GM12872 (cell line): ENCODE measurements at regions not wholly inside any gene's neighbourhood (a gene's known extent, or its start where the extent isn't known, plus 50 kb on each side); places are given as distances from the start of the nearest gene placed in this dataset.

Experiments
- TF ChIP-seq, protein P1 (sequence below): IDR thresholded peaks from 3 replicates; pipeline ENCODE4 v1.5.1; 2011; ENCODE audit warnings: low read depth, mild to moderate bottlenecking, low read length, moderate library complexity; ENCODE audit not compliant: insufficient read depth

DNA sequence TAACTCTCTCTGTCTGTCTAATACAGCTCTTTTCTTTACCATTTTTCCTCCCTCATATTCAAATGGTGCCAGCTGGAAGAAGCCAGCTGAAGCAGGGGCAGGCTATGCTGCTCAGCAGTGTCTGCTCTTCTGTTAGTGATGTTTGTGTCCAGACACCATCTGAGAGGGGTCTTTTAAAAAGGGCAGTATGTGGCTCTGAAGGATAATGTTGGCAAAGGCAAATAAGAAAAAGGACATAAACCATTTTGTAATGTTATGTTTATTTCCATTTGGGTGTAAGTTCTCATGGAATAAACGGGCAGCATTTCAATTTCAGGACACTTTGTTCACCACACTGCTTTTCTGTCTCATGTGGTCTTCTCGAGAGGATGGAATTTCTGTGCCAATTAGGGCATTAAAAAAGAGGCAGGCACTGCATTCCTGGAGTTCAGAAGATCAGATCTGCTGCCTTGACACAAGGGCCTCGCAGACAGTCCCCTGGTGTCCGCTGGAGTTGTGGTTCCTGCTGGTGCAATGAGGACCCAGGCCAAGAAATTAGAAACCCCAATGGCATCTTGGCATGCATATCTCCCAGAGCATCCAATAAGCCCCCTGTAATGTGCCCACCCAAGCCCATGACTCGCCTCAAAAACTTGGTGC is 109.0 kb upstream of the ELMO1 start:
- TF ChIP-seq, protein P1, sequence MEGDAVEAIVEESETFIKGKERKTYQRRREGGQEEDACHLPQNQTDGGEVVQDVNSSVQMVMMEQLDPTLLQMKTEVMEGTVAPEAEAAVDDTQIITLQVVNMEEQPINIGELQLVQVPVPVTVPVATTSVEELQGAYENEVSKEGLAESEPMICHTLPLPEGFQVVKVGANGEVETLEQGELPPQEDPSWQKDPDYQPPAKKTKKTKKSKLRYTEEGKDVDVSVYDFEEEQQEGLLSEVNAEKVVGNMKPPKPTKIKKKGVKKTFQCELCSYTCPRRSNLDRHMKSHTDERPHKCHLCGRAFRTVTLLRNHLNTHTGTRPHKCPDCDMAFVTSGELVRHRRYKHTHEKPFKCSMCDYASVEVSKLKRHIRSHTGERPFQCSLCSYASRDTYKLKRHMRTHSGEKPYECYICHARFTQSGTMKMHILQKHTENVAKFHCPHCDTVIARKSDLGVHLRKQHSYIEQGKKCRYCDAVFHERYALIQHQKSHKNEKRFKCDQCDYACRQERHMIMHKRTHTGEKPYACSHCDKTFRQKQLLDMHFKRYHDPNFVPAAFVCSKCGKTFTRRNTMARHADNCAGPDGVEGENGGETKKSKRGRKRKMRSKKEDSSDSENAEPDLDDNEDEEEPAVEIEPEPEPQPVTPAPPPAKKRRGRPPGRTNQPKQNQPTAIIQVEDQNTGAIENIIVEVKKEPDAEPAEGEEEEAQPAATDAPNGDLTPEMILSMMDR, result no peak

DNA sequence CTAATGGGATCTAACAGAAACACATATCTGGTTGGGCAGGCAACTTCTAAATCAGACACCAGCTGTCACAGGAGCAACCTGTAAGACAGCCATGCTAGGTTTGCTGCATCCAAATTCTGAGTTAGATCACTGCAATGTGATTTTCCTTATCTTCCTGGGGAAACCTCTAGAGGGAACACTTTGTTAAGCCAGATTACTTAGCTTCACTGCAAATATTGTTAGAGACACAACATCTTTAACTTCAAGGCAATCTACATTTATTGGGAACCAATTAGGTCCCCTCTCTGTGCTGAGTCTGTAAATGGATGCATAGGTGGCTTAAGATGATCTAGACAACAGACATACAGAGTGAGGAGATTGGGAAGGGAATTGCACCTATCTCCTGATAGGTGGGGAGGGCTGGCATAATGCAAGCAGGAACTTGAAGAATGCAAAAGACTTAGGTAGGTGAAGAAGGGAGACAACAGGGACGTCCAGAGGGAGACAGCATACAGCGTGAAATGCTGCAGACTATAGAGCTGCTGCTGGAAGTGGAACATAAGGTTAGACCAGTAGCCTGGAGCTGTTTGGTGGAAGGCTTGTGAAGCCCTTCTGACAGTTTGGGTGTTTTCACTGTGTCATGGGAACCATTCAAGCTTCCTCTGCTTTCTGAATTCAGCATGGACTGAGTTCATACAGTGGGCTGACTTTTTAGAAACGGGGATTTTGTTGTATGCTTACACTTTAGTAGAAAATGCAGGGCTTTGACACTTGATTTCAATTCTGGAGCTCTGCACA is 109.8 kb upstream of the ELMO1 start:
- TF ChIP-seq, protein P1, result no peak

GRCh38 chr7:37570145-37570544 is 113.4 kb upstream of the GPR141 start:
- TF ChIP-seq, protein P1, result no peak

DNA sequence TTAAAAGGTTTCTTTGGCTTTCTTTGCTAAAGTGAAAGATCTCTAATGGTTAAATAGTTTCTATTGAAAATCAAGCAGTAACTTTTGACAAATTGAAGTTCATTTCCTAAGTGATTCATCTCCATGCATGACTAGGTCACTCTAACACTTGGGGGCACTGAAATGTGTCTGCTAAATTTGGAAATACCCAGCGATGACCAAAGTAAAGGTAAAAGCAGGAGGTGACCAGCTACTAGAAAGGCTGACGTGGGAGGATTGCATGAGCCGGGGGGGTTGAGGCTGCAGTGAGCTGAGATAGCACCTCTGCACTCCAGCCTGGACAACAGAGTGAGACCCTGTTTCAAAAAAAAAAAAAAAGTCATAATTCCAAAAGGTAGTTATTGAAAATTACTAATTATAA is 111.8 kb upstream of the GPR141 start:
- TF ChIP-seq, protein P1, result no peak

GRCh38 chr7:37577412-37577811 is 106.2 kb upstream of the GPR141 start:
- TF ChIP-seq, protein P1, result no peak

DNA sequence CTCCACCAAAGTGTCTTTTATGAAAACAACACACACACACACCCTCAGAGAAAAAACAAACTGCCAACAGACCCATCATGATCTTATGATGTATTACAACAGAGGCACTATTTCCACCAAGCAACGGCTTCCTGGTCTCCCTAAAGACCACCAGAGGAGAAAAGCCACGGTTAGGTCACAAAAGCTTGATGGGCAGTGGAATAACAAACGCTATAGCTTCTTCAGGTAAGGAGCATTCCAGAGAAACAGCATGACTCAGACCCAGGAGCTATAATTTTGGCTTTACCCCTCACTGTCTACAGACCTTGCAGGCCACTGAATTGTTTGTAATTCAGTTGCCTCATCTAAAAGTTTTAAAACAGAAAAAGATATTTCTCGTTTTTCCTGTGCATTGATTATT is 105.7 kb upstream of the GPR141 start:
- TF ChIP-seq, protein P1, result no peak

- TF ChIP-seq, protein P1, result no peak
Observed at GRCh38 chr7:37578350-37578749, 105.2 kb upstream of the GPR141 start.
